Naive thymus-derived CD4-positive, alpha-beta T cell (primary cell): ENCODE measurements at regions not wholly inside any gene's neighbourhood (a gene's known extent, or its start where the extent isn't known, plus 50 kb on each side); places are given as distances from the start of the nearest gene placed in this dataset.

ENCODE experiments used
- ATAC-seq: fragments of 150-1000 bp; cut with Tn5 transposase; 2 replicates; pipeline ENCODE4 v1.10.0; 2021; ENCODE audit warnings: mild to moderate bottlenecking, moderate library complexity
- CTCF ChIA-PET: fragments of 350-600 bp; sonication (Branson Sonifier 250); formaldehyde crosslinking; loops from one replicate; lab custom pipeline; 2021; ENCODE audit warnings: antibody characterized with exemption; lab: Charles Lee
- POLR2A ChIA-PET: fragments of 350-600 bp; sonication (Branson Sonifier 250); formaldehyde crosslinking; loops from one replicate; lab custom pipeline; 2021; ENCODE audit warnings: antibody characterized with exemption, inconsistent platforms; lab: Charles Lee
- DNase-seq, 9 donors: peaks; one replicate each; pipeline versions ENCODE4 v3.0.0 to v3.0.0-alpha.2; 2020 to 2022; ENCODE audit warnings: mixed read lengths in 1 of 9
- H3K27ac ChIP-seq: one replicate; pipeline ENCODE4 v1.7.0; 2013; ENCODE audit warnings: mild to moderate bottlenecking, low read depth, low read length, moderate library complexity
- H3K27me3 ChIP-seq, 2 donors: one replicate each; pipeline ENCODE4 v1.7.0; 2013; ENCODE audit warnings: low read length in 2 of 2, mild to moderate bottlenecking in 2 of 2, moderate library complexity in 2 of 2; ENCODE audit not compliant: control insufficient read depth in 2 of 2, insufficient read depth in 2 of 2
- H3K36me3 ChIP-seq, 3 experiments: 1 replicate in 2 of 3; 2 replicates in 1 of 3; pipeline ENCODE4 v1.7.0; 2013; ENCODE audit warnings: low read length in 3 of 3, mild to moderate bottlenecking in 3 of 3, moderate library complexity in 1 of 3; ENCODE audit not compliant: insufficient read depth in 3 of 3, control insufficient read depth in 2 of 3
- H3K4me1 ChIP-seq, 2 donors: one replicate each; pipeline ENCODE4 v1.7.0; 2013; ENCODE audit warnings: low read length in 2 of 2, mild to moderate bottlenecking in 2 of 2, moderate library complexity in 1 of 2; ENCODE audit not compliant: control insufficient read depth in 2 of 2, insufficient read depth in 2 of 2
- H3K4me3 ChIP-seq: 2 replicates; pipeline ENCODE4 v1.7.0; 2013; ENCODE audit warnings: mild to moderate bottlenecking, low read length
- H3K9me3 ChIP-seq, 3 experiments: 1 replicate in 2 of 3; 2 replicates in 1 of 3; pipeline ENCODE4 v1.7.0; 2013; ENCODE audit warnings: low read length in 3 of 3; ENCODE audit not compliant: control insufficient read depth in 2 of 3
- H3K27ac Mint-ChIP-seq, 9 donors: one replicate each; pipeline ENCODE4 v1.8.0; 2020 to 2022; ENCODE audit warnings: mixed read lengths in 9 of 9, mild to moderate bottlenecking in 8 of 9, moderate library complexity in 5 of 9, inconsistent platforms in 2 of 9
- H3K27me3 Mint-ChIP-seq, 5 donors: one replicate each; pipeline ENCODE4 v1.8.0; 2021 to 2022; ENCODE audit warnings: mixed read lengths in 5 of 5, mild to moderate bottlenecking in 1 of 5
- H3K36me3 Mint-ChIP-seq, 5 donors: one replicate each; pipeline ENCODE4 v1.8.0; 2020 to 2022; ENCODE audit warnings: mixed read lengths in 5 of 5, mild to moderate bottlenecking in 3 of 5, inconsistent platforms in 1 of 5
- H3K4me1 Mint-ChIP-seq, 7 donors: one replicate each; pipeline ENCODE4 v1.8.0; 2020 to 2022; ENCODE audit warnings: mixed read lengths in 7 of 7, mild to moderate bottlenecking in 3 of 7, inconsistent platforms in 1 of 7
- H3K4me3 Mint-ChIP-seq, 10 donors: one replicate each; pipeline ENCODE4 v1.8.0; 2020 to 2022; ENCODE audit warnings: mild to moderate bottlenecking in 10 of 10, mixed read lengths in 10 of 10, moderate library complexity in 6 of 10, inconsistent platforms in 2 of 10
- H3K9me3 Mint-ChIP-seq, 11 donors: one replicate each; pipeline ENCODE4 v1.8.0; 2020 to 2022; ENCODE audit warnings: mixed read lengths in 11 of 11, mild to moderate bottlenecking in 4 of 11, inconsistent platforms in 1 of 11, moderate library complexity in 1 of 11
- intact Hi-C, 2 donors: fragments of 100-400 bp; cut with micrococcal nuclease; formaldehyde crosslinking; loops; one replicate each; pipeline ENCODE4 v1.15.1; 2023

DNA sequence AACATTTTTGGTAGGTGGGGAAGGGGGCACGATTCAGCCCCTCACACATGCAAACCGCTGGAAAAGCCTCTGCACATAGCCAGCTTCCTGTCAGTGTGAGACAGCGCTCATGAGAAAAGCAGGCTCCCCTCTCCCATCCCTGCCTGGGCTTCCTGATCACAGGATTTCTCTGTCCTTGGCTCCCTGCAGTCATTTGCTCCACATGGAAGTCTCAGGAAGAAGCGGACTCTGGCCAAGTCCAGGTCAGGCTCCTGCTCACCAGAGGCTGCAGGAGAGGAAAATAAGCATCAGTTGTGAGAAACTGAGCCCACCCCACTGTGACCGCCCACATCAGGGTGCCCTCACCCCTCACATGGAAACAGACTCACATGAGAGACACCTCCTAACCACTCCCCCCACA, 664.3 kb upstream of the TENM3 start:
- no peaks in the 10 kb centered on the region for H3K4me1 ChIP-seq
- no peaks in the 10 kb centered on the region for H3K27me3 ChIP-seq
- ATAC-seq (no peak), DNase-seq (no peak)
- no peak overlapping the region for H3K27ac ChIP-seq
- Mint-ChIP-seq H3K36me3 (no peaks in the 10 kb centered on the region), H3K27ac (no peak overlapping the region), H3K4me3 (no peak overlapping the region), H3K4me1 (peaks cover 0 to 2% (median 0%) of the 10 kb centered on the region in 7 donors), H3K27me3 (no peaks in the 10 kb centered on the region), H3K9me3 (peaks cover 0 to 12% (median 4%) of the 10 kb centered on the region in 11 donors)
- no peak overlapping the region for H3K4me3 ChIP-seq
- H3K36me3 ChIP-seq, result no peaks in the 10 kb centered on the region
- intact Hi-C loops, result no loop called here
- ChIA-PET CTCF (no interaction called here), POLR2A (no interaction called here)
- no peaks in the 10 kb centered on the region for H3K9me3 ChIP-seq

DNA sequence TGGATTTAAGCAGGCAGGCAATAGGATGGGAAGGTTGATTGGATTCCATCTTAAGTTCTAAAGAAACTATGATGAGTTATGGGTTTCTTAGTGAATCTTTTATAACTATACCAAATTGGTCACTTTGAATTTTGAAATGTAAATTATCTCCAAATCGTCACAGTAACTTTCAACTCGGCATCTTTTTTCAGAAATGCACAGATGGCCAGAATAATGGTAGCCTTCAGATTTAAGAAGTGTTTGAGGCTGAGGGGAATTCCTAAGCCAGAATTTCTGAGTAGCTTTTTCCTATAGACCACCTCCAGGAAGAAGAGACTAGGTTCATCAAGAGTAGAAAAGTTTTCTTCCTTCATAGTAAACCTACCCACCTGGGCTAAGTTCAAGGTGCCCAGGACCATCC, 663.7 kb upstream of the TENM3 start:
- H3K9me3 ChIP-seq, result no peaks in the 10 kb centered on the region
- CTCF ChIA-PET, result no interaction called here
- intact Hi-C loops, result no loop called here
- Mint-ChIP-seq H3K27me3 (no peaks in the 10 kb centered on the region), H3K9me3 (peaks cover 0 to 12% (median 4%) of the 10 kb centered on the region in 11 donors), H3K4me1 (peaks cover 0 to 2% (median 0%) of the 10 kb centered on the region in 7 donors), H3K27ac (no peak overlapping the region), H3K4me3 (no peak overlapping the region), H3K36me3 (no peaks in the 10 kb centered on the region)
- POLR2A ChIA-PET, result no interaction called here
- no peaks in the 10 kb centered on the region for H3K27me3 ChIP-seq
- H3K4me1 ChIP-seq, result no peaks in the 10 kb centered on the region
- H3K27ac ChIP-seq, result no peak overlapping the region
- H3K36me3 ChIP-seq, result no peaks in the 10 kb centered on the region
- no peak for ATAC-seq
- no peak overlapping the region for H3K4me3 ChIP-seq
- no peak for DNase-seq

DNA sequence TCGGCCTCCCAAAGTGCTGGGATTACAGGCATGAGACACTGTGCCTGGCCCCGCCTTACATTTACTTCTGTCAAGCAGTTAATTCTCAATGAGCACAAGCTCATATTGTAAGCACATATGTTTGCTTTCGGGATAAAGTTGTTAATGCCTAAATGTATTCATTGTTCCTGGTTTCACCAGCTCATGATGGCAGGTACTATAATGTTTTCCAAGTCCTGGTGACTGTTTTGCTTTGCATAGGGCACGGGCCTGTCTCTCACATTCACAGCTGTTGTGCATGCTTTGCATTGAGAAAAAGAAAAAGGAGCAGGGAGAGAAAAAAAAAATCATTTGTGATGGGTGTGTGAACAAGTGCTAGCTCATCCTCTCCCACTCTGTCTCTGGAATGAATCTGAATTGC, 661.2 kb upstream of the TENM3 start:
- no peak overlapping the region for H3K27ac ChIP-seq
- peaks cover 0 to 2% (median 0%) of the 10 kb centered on the region in 7 donors for H3K4me1 Mint-ChIP-seq
- ChIA-PET CTCF (no interaction called here), POLR2A (no interaction called here)
- H3K4me3 ChIP-seq, result no peak overlapping the region
- no peak overlapping the region for H3K27ac Mint-ChIP-seq
- intact Hi-C loops, result no loop called here
- DNase-seq (no peak), ATAC-seq (no peak)
- H3K36me3 Mint-ChIP-seq, result no peaks in the 10 kb centered on the region
- H3K4me1 ChIP-seq, result no peaks in the 10 kb centered on the region
- H3K36me3 ChIP-seq, result no peaks in the 10 kb centered on the region
- H3K27me3 Mint-ChIP-seq, result peaks cover 0 to 2% (median 0%) of the 10 kb centered on the region in 5 donors
- H3K9me3 ChIP-seq, result no peaks in the 10 kb centered on the region
- no peaks in the 10 kb centered on the region for H3K27me3 ChIP-seq
- peaks cover 0 to 8% (median 4%) of the 10 kb centered on the region in 11 donors for H3K9me3 Mint-ChIP-seq
- H3K4me3 Mint-ChIP-seq, result no peak overlapping the region

DNA sequence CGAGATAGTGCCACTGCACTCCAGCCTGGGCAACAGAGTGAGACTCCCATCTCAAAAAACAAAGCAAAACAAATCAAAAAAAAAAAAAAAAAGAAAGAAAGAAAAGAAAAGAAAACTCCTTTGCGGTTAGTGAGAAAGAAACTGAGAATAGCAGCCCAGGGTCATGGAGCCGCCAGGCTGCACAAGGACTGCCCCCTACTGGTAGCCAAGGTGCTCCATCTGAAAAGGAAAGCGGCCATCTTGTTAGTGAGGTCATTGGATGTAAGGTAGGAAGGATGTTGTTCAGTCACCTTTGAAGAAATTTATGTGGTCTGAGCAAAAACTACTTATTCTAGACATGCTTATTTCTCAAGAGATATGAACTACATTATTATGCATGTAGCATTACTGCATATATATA, 660.6 kb upstream of the TENM3 start:
- no peaks in the 10 kb centered on the region for H3K4me1 ChIP-seq
- no peaks in the 10 kb centered on the region for H3K36me3 ChIP-seq
- Mint-ChIP-seq H3K9me3 (peaks cover 0 to 12% (median 4%) of the 10 kb centered on the region in 11 donors), H3K4me3 (no peak overlapping the region), H3K4me1 (peaks cover 0 to 2% (median 0%) of the 10 kb centered on the region in 7 donors), H3K27me3 (peaks cover 0 to 5% (median 0%) of the 10 kb centered on the region in 5 donors), H3K36me3 (no peaks in the 10 kb centered on the region), H3K27ac (no peak overlapping the region)
- ATAC-seq, result no peak
- ChIA-PET POLR2A (no interaction called here), CTCF (no interaction called here)
- no peaks in the 10 kb centered on the region for H3K9me3 ChIP-seq
- DNase-seq, result no peak
- H3K27me3 ChIP-seq, result no peaks in the 10 kb centered on the region
- intact Hi-C loops, result no loop called here
- H3K27ac ChIP-seq, result no peak overlapping the region
- H3K4me3 ChIP-seq, result no peak overlapping the region

DNA sequence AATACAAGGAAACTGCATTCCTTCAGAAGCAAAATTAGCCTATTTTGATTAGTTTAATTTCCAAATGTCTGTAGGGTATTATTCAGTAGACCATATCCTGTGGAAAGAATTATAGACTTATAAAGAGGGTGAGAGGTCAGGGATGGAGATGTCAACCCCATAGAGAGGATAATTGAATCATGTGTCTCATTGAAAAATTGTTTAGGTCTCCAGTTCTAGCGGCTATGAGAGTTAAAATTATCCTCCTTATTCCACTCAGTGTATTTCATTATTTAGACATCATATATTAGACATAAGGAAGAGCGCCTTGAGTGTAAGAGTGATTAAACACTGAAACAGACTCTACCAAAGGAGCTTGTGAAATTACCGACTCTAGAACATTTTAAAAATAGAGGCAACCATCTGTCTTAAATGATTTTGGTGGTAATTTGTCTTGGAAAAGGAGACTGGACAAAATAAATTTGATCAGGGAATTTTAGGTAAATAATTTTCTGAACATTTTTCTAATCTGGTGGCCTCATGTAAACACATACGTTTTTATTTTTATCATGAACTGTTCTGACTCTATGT, 654.4 kb upstream of the TENM3 start:
- Mint-ChIP-seq H3K36me3 (no peaks in the 10 kb centered on the region), H3K4me1 (peaks cover 0 to 2% (median 0%) of the 10 kb centered on the region in 7 donors), H3K9me3 (peaks cover 0 to 23% (median 4%) of the 10 kb centered on the region in 11 donors), H3K27ac (no peak overlapping the region), H3K27me3 (peaks cover 0 to 5% (median 0%) of the 10 kb centered on the region in 5 donors), H3K4me3 (no peak overlapping the region)
- H3K36me3 ChIP-seq, result no peaks in the 10 kb centered on the region
- no peak overlapping the region for H3K4me3 ChIP-seq
- ChIA-PET POLR2A (no interaction called here), CTCF (no interaction called here)
- no peaks in the 10 kb centered on the region for H3K9me3 ChIP-seq
- intact Hi-C loops, result no loop called here
- no peak for ATAC-seq
- H3K4me1 ChIP-seq, result no peaks in the 10 kb centered on the region
- no peak for DNase-seq
- no peaks in the 10 kb centered on the region for H3K27me3 ChIP-seq
- no peak overlapping the region for H3K27ac ChIP-seq

DNA sequence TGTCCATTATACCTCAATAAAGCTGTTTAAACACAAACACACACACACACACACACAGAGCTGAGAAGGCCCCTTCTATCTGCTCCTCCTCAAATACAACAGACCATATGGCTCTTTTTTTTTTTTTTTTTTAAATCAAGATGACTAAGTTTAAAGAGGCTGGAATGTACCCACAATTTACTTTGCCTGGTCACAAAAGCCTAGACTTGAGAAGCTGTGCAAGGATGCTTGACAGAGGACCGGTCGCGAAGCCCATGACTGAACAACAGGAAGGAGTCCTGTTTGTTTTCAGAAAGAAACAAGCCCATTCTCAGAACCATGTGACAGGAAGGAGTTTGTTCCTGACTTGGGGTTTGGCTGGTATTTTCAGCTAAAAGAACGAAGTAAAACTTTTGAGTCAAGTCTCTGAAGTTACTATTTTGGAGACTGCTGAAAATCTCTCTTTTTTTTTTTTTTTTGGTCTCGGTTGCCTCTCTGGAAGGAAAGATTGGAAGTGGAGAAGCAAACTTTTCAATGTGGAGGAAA, 650.9 kb upstream of the TENM3 start:
- Mint-ChIP-seq H3K27me3 (peaks cover 0 to under 1% (median 0%) of the 10 kb centered on the region in 5 donors), H3K9me3 (peaks cover 0 to 29% (median 7%) of the 10 kb centered on the region in 11 donors), H3K4me1 (peaks cover 0 to 2% (median 0%) of the 10 kb centered on the region in 7 donors), H3K36me3 (peaks cover 0 to 6% (median 0%) of the 10 kb centered on the region in 5 donors), H3K4me3 (no peak overlapping the region), H3K27ac (no peak overlapping the region)
- Histone ChIP-seq H3K9me3 (no peaks in the 10 kb centered on the region), H3K4me1 (no peaks in the 10 kb centered on the region), H3K27ac (no peak overlapping the region), H3K27me3 (no peaks in the 10 kb centered on the region), H3K4me3 (no peak overlapping the region), H3K36me3 (no peaks in the 10 kb centered on the region)
- ChIA-PET POLR2A (no interaction called here), CTCF (no interaction called here)
- ATAC-seq (no peak), DNase-seq (no peak)
- intact Hi-C loops, result no loop called here

DNA sequence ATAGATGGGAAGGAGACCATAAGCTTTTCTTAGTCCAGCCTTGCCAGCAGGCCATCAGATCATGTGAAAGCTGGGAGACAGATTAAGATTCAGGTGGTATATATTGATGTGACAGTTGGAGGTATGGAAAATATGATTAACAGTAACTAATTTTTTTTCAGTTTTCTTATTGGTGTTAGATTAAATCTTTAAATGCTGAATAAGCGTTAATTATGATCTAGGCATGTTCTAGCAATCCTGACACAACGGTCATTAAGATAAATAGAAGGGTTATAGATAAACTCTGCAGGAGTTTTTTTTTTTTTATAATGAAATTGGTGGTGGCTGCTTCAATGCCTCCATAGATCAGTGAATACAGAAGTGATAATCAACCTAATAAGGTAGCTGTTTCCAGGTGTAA, 649.5 kb upstream of the TENM3 start:
- DNase-seq (no peak), ATAC-seq (no peak)
- POLR2A ChIA-PET, result no interaction called here
- no peaks in the 10 kb centered on the region for H3K4me1 ChIP-seq
- H3K4me3 ChIP-seq, result no peak overlapping the region
- H3K27me3 Mint-ChIP-seq, result no peaks in the 10 kb centered on the region
- no peaks in the 10 kb centered on the region for H3K9me3 ChIP-seq
- no peaks in the 10 kb centered on the region for H3K27me3 ChIP-seq
- CTCF ChIA-PET, result interaction anchor here (0.7 kb wide), 1 partner anchor 781 kb away, joined by 3 read pairs; no protein-coding TSS in a partner anchor
- H3K4me1 Mint-ChIP-seq, result peaks cover 0 to 2% (median 0%) of the 10 kb centered on the region in 7 donors
- peaks cover 0 to 6% (median 0%) of the 10 kb centered on the region in 5 donors for H3K36me3 Mint-ChIP-seq
- H3K36me3 ChIP-seq, result no peaks in the 10 kb centered on the region
- intact Hi-C loops, result no loop called here
- H3K27ac Mint-ChIP-seq, result no peak overlapping the region
- no peak overlapping the region for H3K27ac ChIP-seq
- peaks cover 0 to 28% (median 7%) of the 10 kb centered on the region in 11 donors for H3K9me3 Mint-ChIP-seq
- H3K4me3 Mint-ChIP-seq, result no peak overlapping the region
